BLaER1 (cell line): ENCODE measurements at regions not wholly inside any gene's neighbourhood (a gene's known extent, or its start where the extent isn't known, plus 50 kb on each side); places are given as distances from the start of the nearest gene placed in this dataset.

Source experiments
- H3K27ac ChIP-seq: shearing (Covaris generic); formaldehyde crosslinking; 2 replicates; pipeline ENCODE4 v1.8.1; 2022
- H3K27me3 ChIP-seq: shearing (Covaris generic); formaldehyde crosslinking; 2 replicates; pipeline ENCODE4 v1.8.1; 2022
- H3K36me3 ChIP-seq: shearing (Covaris generic); formaldehyde crosslinking; 2 replicates; pipeline ENCODE4 v1.8.1; 2022
- H3K4me1 ChIP-seq: shearing (Covaris generic); formaldehyde crosslinking; 2 replicates; pipeline ENCODE4 v1.8.1; 2022
- H3K4me2 ChIP-seq: shearing (Covaris generic); formaldehyde crosslinking; 2 replicates; pipeline ENCODE4 v1.8.1; 2022
- H3K4me3 ChIP-seq: shearing (Covaris generic); formaldehyde crosslinking; 2 replicates; pipeline ENCODE4 v1.8.1; 2022
- H3K9ac ChIP-seq: shearing (Covaris generic); formaldehyde crosslinking; 2 replicates; pipeline ENCODE4 v1.8.1; 2022
- H3K9me3 ChIP-seq: shearing (Covaris generic); formaldehyde crosslinking; 2 replicates; pipeline ENCODE4 v1.8.1; 2022
- H4K20me1 ChIP-seq: shearing (Covaris generic); formaldehyde crosslinking; 2 replicates; pipeline ENCODE4 v1.8.1; 2022
- Cebpa-rat ChIP-seq: shearing (Covaris generic); IDR thresholded peaks from 2 replicates; pipeline ENCODE4 v1.8.1; 2022

DNA sequence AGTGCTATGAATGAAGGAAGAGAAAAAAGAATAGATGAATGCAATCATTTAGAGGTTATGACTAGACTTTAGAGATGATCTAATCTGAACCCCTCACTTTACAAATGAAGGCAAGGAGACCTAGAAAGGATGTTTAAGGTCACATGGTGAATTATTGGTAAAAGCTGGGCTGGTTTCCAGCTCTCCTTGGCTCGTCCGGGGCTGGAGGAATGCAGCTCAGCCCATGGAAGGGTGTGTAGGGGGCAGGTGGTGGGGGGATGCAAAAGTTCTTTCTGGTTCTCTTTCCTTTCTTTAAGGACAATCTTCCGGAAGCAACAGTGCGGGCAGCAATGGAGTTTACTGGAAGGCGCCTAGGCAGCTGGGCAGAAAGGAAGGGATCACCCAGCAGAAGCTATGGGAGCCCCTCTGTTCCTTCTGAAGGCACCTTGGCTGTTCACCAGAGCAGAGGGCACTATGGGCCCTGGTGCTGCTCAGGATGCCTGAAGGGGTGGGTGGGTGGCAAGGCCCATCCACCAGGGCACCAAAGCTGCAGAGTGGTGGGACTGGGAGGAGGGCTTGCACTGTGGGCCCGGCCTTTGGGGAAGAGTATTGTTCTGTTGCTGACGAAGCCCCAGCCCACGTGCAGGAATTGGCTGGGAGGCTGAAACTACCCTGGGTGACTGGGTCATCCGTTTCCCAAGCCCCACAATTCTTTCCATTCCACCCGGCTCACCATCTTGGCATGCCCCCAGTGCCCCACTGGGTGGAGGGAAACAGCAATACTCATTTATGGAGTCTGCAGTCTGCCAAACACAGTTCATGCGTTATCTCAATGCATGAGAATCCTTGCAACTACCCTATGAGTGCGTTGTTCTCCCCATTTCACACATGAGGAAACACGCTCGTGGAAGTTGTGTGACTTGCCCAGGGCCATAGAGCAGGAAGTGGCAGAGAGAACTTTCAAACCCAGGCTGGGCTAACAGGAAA, 78.2 kb downstream of the IRF2BPL start:
- H3K27ac ChIP-seq: no peak overlapping the region
- no peaks in the 10 kb centered on the region for H4K20me1 ChIP-seq
- H3K4me3 ChIP-seq: no peak overlapping the region
- H3K4me2 ChIP-seq: peak overlapping the region; percentile 13
- H3K4me1 ChIP-seq: peaks cover 76% of the 10 kb centered on the region
- no peaks in the 10 kb centered on the region for H3K27me3 ChIP-seq
- H3K9ac ChIP-seq: no peak overlapping the region
- no peaks in the 10 kb centered on the region for H3K9me3 ChIP-seq
- no peak for TF ChIP-seq Cebpa-rat
- H3K36me3 ChIP-seq: no peaks in the 10 kb centered on the region

DNA sequence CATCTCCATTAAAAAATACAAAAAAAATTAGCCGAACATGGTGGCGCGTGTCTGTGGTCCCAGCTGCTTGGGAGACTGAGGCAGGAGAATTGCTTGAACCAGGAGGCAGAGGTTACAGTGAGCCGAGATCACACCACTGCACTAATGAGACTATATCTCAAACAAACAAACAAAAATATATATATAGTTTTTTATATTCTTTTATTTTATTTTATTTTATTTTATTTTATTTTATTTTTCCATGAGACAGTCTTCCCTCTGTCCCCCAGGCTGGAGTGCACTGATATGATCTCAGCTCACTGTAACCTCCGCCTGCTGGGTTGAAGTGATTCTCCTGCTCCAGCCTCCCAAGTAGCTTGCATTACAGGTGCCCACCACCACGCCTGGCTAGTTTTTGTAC, 79.5 kb downstream of the IRF2BPL start:
- H3K4me1 ChIP-seq: peaks cover 64% of the 10 kb centered on the region
- no peaks in the 10 kb centered on the region for H3K9me3 ChIP-seq
- H4K20me1 ChIP-seq: no peaks in the 10 kb centered on the region
- no peak overlapping the region for H3K27ac ChIP-seq
- no peaks in the 10 kb centered on the region for H3K27me3 ChIP-seq
- no peaks in the 10 kb centered on the region for H3K36me3 ChIP-seq
- 0 out of 2 replicates have a peak overlapping the region, but pooled peaks have one; percentile 75 for H3K4me2 ChIP-seq
- H3K4me3 ChIP-seq: no peak overlapping the region
- H3K9ac ChIP-seq: no peak overlapping the region
- TF ChIP-seq Cebpa-rat: no peak

DNA sequence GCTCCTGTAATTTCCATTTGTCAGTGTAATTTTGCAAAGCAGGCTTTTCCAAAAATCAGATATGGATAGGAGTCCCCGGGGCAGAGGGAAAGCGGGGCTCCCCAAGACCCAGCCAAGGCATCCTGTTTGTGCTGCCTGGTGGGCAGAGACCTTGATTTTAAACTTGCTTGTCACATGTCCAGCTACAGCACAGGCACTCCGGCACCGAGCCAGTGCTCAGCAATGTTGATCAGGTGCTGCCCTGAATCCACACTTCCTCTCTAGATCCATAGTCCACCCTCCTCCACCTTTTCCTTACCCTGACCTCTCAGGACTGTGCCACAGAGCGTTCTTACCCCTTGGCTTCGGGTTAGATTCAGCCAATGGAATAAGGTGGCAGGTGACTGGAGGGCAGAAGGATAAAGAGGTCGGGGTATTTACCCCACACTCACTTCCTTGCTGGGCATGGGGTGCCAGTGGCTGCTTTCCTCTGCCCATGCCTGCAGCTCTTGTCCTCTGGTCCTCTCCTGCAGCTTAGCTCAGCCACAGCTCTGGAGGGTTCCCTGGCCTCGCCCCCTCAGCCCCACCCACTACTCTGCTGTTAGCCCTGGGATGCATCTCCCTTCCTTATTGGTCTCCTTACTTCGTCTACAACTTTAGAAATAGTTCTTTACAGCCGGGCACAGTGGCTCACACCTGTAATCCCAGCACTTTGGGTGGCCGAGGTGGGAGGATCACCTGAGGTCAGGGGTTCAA, 80.1 kb downstream of the IRF2BPL start:
- H3K27ac ChIP-seq: peak overlapping the region; percentile 1; the same call in 1 of the 2 replicates
- no peaks in the 10 kb centered on the region for H4K20me1 ChIP-seq
- no peaks in the 10 kb centered on the region for H3K36me3 ChIP-seq
- TF ChIP-seq Cebpa-rat: no peak
- no peaks in the 10 kb centered on the region for H3K9me3 ChIP-seq
- H3K4me3 ChIP-seq: no peak overlapping the region
- H3K27me3 ChIP-seq: no peaks in the 10 kb centered on the region
- H3K9ac ChIP-seq: 0 out of 2 replicates have a peak overlapping the region, but pooled peaks have one; percentile 6
- peaks cover 58% of the 10 kb centered on the region for H3K4me1 ChIP-seq
- H3K4me2 ChIP-seq: peak overlapping the region; percentile 75

DNA sequence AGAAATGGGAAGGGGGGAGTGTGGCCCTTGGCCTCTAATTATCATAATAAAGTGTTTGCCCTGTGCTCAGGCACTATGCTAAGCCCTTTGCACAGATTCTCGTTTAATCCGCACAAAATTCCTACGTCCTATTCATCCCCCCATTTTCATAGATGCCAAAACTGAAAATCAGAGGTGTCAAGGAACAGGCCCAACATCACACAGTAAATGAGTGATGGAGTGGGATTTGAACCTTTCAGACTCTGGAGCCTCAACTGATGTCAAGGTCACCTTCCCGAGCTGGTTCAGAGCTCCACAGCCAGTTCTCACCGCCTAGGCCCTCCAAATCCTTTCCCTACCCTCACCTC, 80.7 kb downstream of the IRF2BPL start:
- Histone ChIP-seq H3K4me2 (peak overlapping the region; percentile 75), H3K9ac (0 out of 2 replicates have a peak overlapping the region, but pooled peaks have one; percentile 16), H3K27me3 (no peaks in the 10 kb centered on the region), H3K4me1 (peaks cover 55% of the 10 kb centered on the region), H3K4me3 (no peak overlapping the region), H3K9me3 (no peaks in the 10 kb centered on the region), H3K36me3 (no peaks in the 10 kb centered on the region), H4K20me1 (no peaks in the 10 kb centered on the region), H3K27ac (peak overlapping the region; percentile 1; the same call in 1 of the 2 replicates)
- TF ChIP-seq Cebpa-rat: no peak

DNA sequence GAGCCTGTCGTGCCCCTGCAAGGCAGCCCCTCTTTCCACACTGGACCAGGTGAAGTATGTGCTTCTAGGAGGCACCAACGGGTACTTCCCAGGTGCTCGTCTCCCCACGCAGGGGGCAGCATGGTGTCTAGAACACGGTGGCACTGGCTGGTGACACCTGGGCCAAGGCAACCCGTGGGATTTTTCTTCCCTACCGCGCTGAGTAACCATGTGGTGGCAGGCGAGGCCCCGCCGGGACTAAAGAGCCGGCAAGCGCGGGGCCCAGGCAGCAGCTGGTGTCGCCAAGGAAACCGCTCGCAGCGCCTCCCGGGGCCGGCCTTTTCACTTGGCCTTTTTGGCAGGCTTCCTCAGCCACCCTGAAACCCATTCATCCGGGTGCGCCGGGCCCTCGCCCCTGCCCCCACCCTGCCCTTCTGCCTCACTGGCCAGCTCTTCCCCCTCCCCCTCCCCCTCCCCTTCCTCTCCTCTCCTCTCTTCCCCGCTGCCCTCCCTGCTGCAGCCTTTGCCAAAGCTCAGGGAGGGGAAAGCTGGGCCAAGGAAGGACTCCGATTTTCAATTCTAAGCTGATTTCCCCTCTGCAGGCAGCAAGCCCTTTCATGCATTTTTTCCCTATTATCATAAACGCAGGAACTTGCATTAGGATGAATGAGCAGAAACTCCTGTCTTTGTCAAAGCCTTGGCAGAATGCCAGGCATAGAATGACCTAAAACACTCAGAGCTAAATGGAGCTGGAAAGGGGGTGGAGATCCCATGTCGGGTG, 81.2 kb downstream of the IRF2BPL start:
- Histone ChIP-seq H3K9me3 (no peaks in the 10 kb centered on the region), H3K36me3 (no peaks in the 10 kb centered on the region), H3K4me2 (peak overlapping the region; percentile 75), H3K27ac (peak overlapping the region; percentile 5), H3K9ac (0 out of 2 replicates have a peak overlapping the region, but pooled peaks have one; percentile 16), H3K4me1 (peaks cover 55% of the 10 kb centered on the region), H4K20me1 (no peaks in the 10 kb centered on the region), H3K4me3 (no peak overlapping the region), H3K27me3 (no peaks in the 10 kb centered on the region)
- no peak for TF ChIP-seq Cebpa-rat

DNA sequence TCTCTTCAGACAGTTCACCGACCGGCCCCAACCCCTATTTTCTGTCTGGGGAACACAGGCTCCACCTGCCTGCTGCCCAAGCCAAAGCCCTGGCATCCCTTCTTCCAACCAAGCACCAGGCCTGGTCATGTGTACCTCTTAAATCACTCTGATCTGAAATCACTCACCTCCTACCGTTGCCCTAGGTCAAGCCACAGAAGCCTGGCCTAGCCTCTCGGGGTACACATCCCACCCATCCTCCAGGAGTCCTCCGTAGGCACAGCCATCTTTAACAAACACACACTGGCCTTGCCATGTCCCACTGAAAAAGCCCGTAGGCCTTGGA, 81.8 kb downstream of the IRF2BPL start:
- H3K27me3 ChIP-seq: no peaks in the 10 kb centered on the region
- H3K4me2 ChIP-seq: peak overlapping the region; percentile 75
- H3K9ac ChIP-seq: no peak overlapping the region
- H3K9me3 ChIP-seq: no peaks in the 10 kb centered on the region
- TF ChIP-seq Cebpa-rat: no peak
- H3K36me3 ChIP-seq: no peaks in the 10 kb centered on the region
- H3K4me3 ChIP-seq: no peak overlapping the region
- peaks cover 61% of the 10 kb centered on the region for H3K4me1 ChIP-seq
- H3K27ac ChIP-seq: peak overlapping the region; percentile 5; the same call in 1 of the 2 replicates
- no peaks in the 10 kb centered on the region for H4K20me1 ChIP-seq

DNA sequence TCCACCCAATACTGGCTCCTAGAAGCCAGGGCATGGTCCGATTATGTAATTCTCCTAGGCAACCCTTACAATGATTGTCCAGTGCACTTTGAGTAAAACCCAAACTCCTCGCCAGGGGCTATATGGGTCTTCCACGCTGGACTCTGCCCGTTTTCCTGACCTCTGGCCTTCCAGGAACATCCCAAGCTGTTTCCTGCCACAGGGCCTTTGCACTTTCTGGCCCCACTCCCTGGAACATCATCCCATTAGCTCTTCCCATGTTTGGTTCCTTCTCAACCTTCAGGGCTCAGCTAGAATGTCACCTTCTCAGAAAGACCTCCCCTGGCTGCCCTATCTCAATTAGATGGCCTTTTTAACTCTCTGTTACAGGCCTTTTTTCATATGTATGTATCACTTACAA, 85.4 kb downstream of the IRF2BPL start:
- H3K4me2 ChIP-seq: no peak overlapping the region
- no peaks in the 10 kb centered on the region for H3K36me3 ChIP-seq
- no peaks in the 10 kb centered on the region for H3K27me3 ChIP-seq
- TF ChIP-seq Cebpa-rat: no peak
- H3K4me1 ChIP-seq: peaks cover 46% of the 10 kb centered on the region
- no peaks in the 10 kb centered on the region for H4K20me1 ChIP-seq
- H3K9me3 ChIP-seq: no peaks in the 10 kb centered on the region
- H3K9ac ChIP-seq: no peak overlapping the region
- no peak overlapping the region for H3K27ac ChIP-seq
- no peak overlapping the region for H3K4me3 ChIP-seq

DNA sequence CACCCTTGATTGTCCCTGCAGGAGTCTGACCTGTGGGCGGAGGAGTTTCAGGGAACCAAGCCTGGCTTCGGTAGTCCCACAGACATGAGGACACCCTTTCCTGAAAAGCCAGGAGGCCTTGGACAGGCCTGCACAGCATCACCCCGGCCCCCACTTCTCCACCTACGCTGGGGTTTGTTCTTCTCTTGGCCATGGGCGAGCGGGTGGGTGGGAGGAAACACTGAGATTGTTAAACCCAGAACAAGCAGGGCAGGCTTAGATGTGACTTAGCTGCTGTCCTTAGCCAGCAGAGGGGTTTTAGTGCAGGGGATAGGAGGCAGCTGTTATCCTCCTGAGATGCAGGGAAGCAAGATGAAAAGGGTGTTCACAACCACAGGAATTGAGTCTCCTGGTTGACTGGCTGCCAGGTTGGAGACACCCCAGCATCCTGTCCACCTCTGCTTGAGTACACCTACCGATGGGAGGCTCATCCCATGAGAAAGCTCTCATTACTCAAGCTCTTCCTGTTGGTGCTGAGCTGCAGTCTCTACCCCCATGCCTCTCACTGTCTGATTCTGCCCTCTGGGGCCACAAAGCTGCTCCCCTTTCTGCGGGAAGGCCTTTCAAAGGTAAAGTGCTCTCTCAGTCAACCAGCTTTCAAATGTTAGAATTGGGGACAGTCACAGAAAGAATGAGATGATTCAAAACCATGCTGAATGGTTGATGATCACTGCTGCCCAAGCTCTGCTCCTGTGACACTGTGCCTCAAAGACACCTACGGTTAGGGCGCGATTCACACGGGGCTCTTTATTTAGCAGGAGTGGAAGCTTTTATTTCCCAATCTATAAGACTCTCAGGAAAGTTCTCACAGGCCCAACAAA, 86.3 kb downstream of the IRF2BPL start:
- Histone ChIP-seq H3K36me3 (no peaks in the 10 kb centered on the region), H3K9me3 (no peaks in the 10 kb centered on the region), H3K4me3 (no peak overlapping the region), H3K27ac (no peak overlapping the region), H3K27me3 (no peaks in the 10 kb centered on the region), H3K4me1 (peaks cover 42% of the 10 kb centered on the region), H3K9ac (no peak overlapping the region), H3K4me2 (peak overlapping the region; percentile 69), H4K20me1 (no peaks in the 10 kb centered on the region)
- no peak for TF ChIP-seq Cebpa-rat

DNA sequence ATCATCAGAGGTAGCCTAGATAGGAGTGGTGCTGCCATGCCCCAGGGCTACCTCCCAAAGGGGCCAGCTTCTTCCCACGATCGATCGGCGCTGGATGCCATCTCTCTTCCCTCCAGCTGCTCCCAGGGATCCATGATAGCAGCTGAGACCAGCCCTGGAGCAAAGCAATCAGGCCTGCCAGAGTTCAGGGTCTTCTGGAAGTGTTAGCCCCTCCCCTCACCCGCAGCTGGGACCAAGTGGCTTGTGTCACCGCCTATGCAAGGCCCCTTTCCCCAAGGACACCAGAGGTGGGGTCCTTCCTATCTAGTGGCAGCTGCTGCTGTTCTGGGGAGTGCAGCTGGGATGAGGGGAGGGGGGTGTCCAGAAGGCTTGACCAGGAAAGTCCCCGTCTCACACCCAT, 87.0 kb downstream of the IRF2BPL start:
- H4K20me1 ChIP-seq: no peaks in the 10 kb centered on the region
- peaks cover 38% of the 10 kb centered on the region for H3K4me1 ChIP-seq
- H3K9me3 ChIP-seq: no peaks in the 10 kb centered on the region
- H3K9ac ChIP-seq: no peak overlapping the region
- no peak for TF ChIP-seq Cebpa-rat
- H3K4me3 ChIP-seq: no peak overlapping the region
- H3K36me3 ChIP-seq: no peaks in the 10 kb centered on the region
- no peaks in the 10 kb centered on the region for H3K27me3 ChIP-seq
- H3K4me2 ChIP-seq: peak overlapping the region; percentile 69
- H3K27ac ChIP-seq: no peak overlapping the region
